Suprapubic skin (tissue), 4 donors: ENCODE measurements at regions not wholly inside any gene's neighbourhood (a gene's known extent, or its start where the extent isn't known, plus 50 kb on each side); places are given as distances from the start of the nearest gene placed in this dataset.

ENCODE experiments used
- CTCF ChIP-seq, 2 donors: fragments of 200-600 bp in 1 of 2; fragments of 450-650 bp in 1 of 2; sonication (generic) in 1 of 2; IDR thresholded peaks; one replicate each; pipeline ENCODE4 v1.5.1; 2016 to 2019; ENCODE audit warnings: antibody characterized with exemption in 2 of 2, mild to moderate bottlenecking in 1 of 2, moderate library complexity in 1 of 2
- POLR2A ChIP-seq, 2 donors: fragments of 450-650 bp; IDR thresholded peaks; one replicate each; pipeline ENCODE4 v1.6.1; 2017; ENCODE audit warnings: antibody characterized with exemption in 2 of 2, mild to moderate bottlenecking in 2 of 2, moderate library complexity in 2 of 2
- POLR2AphosphoS5 ChIP-seq, 3 donors: sonication (generic); formaldehyde crosslinking; IDR thresholded peaks; one replicate each; pipeline ENCODE4 v1.6.1; 2017; ENCODE audit warnings: antibody characterized with exemption in 3 of 3

- TF ChIP-seq CTCF (IDR thresholded peaks at IDR 0.05), result no peak
- TF ChIP-seq POLR2A (IDR thresholded peaks at IDR 0.05), result no peak
- TF ChIP-seq POLR2AphosphoS5 (IDR thresholded peaks at IDR 0.05), result no peak
Measured at GRCh38 chr13:47809411-47809810, 191.7 kb downstream of the SUCLA2 start.
